HuH-7.5 (cell line): ENCODE measurements at regions not wholly inside any gene's neighbourhood (a gene's known extent, or its start where the extent isn't known, plus 50 kb on each side); places are given as distances from the start of the nearest gene placed in this dataset.

Experiments
- DNase-seq: peaks from one replicate; pipeline ENCODE4 v3.0.0; 2011; ENCODE audit warnings: low spot score

DNA sequence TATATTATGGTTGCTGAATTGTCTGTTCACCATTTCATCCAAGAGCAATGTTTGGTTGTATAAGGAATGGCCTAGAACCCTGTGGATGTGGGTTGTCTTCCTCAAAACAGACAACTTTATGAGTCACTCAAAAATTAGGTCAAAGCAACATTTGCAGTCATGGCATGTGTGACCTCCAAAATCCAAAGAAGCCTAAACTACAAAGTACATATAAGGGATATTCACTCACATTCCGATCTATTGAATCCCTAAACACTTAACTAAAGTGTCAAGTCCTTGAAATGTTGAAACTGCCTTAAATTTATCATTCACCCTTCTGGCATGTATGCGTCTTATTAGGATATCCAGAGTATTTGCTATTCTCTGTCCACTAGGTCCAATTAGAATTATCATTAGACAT is 491.5 kb downstream of the NUF2 start:
- DNase-seq: no peak

DNA sequence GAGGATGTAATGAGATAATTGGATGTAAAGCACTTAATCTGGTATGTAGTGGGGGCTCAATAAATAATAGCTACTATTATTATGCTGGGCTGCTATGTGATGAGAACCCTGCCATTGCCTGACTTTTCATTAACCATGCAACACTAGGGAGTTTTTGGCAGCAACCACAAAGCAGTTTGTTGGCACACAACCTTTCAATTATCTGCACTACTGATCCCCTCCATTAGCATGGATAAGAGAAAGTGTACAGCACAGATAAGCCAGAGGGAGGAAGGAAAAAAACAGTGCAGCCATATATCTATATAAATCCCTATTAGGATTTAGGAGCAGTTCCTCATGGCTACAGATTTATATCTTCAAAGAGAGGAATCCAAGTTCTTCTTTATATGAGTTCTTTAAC is 498.5 kb downstream of the NUF2 start:
- DNase-seq: no peak

DNA sequence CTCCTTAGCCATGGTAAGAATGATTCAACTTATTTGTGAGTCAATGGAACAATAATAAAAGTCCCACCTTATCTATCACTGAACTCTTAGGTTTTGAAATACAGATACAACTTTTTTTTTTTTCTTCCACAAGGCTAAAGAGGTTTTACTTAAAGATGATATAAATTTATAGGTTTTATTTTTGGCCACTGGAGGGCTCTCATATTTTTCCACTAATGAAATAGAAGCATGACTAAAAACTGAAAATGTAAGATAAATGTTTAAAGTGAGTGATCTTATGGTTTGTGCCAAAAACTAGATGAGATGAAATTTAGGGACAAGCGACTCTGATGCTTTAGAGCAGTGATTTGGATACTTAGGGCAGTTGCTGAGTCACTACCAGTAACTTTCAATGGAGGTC is 499.0 kb downstream of the NUF2 start:
- DNase-seq: no peak

DNA sequence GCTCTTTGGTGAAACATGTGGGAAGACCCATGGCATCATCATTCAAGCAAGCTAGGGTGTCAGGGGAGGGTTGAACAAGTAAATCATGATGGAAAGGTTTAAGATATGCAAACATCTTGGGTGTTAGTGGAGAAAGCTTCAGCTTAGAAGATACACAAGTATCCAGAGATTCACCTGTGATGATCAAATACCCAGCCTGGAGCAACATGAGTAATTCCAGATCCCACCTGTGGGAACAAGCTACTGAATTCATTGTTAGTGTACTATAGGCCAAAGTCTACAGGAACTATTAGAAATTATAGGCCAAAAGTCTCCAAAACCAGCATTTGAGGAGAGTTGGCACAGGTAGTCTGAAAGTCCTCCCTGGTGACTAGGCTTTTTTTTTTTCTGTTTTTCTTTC is 499.9 kb downstream of the NUF2 start:
- DNase-seq: no peak

DNA sequence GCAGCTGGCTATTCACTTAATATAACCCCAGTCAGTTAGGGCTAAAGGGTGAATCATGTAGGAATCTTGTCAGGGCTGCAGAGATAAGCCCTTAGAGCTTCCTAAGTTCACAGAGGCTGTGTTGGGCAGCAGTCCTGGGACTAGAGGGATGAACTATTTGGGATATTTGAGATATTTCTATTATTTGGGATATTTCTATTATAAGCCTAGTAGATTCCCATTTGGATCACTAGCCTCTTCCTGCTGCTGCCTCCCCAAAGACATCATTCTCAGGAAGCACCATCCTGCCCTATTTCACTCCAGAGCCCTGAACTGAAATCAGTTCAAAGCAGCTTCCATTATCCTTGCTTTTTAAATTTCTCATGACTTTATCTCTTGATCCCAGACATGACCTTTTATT is 501.3 kb downstream of the NUF2 start:
- no peak for DNase-seq

DNA sequence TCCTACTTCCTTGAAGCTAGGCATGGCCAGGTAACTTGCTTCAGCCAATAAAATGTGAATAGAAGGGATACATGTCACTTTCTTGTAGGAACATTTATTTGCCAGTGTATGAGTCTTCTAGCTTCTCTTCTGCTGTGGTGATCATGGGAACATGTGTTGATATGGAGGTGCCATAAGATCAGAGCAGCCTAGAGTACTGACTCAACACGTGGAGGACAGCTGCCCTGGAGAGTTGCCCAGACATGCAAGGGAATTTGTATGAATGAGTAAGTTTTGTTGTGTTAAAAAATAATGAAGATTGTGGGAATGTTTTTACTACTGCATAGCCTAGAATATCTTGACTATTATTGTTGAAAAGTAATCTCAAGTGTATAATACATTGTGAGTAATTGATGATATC is 502.3 kb downstream of the NUF2 start:
- no peak for DNase-seq

DNA sequence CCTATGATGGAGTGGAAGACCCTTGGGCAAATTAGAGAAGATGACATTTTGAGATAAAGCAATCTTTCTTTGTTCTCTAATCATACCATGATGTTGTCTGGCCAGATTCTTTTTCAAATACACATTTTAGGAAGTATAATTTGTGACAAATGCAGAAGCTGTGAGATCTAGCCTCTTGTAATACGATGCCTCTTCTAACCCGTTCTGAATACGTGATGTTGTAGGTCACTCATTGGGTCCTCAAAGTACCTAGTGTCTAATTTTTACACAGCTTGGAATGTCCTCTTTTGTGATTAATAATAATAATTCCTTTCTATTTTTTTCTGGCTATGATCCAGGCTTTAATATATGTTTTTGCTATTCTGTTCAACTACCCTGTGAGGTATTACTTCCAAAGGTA is 502.7 kb downstream of the NUF2 start:
- DNase-seq: no peak

DNA sequence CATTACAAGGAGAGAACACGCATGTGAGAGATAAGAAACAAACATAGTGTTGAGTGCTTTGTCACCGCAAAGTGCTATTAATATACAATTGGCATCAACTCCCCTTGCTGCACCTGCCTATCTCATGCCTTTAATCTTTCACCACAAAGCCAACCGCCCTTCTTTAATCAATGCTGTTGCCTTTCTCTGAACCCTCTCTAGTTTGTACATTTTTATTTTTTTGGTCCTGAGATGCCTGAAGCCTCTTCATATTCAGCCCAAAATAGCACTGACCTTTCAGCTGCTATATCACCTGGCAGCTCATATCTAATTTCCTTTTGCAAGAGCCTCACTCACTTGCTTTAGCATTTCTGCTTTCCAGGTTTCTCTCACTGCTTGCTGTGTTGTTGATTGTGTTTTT is 504.7 kb downstream of the NUF2 start:
- no peak for DNase-seq

DNA sequence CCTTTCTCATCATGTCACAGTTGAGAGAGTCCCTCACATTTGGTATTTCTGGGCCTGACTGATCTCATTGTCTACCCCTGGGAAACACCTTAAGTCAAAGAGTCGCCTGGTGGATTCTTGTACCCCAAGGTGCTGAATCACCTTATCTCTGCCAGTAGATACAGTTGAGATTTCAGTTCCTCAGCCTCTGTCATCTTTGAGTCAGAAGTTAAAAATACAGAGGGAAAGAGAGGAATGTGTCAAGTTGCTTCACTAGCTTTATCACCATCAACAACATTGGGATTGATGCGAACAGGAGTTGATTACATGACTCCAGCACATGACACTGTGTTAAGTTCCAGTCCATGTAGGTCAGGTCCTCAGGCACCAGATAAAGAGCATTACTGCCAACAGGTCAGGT is 513.0 kb downstream of the NUF2 start:
- DNase-seq: no peak

DNA sequence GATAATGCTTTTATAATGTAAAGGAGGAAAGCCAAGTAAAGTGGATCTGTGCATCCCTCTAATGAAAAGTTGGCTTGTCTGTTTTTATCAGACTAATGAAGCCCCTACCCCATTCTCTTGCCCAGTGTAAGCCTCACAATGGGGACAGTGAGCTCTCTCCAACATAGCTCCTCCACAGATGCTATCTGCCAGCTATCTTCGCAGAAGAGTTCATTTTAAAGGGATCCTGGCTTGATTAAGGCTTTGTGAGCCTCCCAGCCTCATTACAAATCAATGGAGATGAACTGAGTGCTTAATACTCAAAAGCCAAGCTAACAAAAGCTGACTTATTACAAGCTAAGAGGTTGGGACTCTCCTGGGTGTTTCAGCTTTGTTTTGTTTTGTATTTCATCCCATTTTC is 514.7 kb downstream of the NUF2 start:
- DNase-seq: no peak

DNA sequence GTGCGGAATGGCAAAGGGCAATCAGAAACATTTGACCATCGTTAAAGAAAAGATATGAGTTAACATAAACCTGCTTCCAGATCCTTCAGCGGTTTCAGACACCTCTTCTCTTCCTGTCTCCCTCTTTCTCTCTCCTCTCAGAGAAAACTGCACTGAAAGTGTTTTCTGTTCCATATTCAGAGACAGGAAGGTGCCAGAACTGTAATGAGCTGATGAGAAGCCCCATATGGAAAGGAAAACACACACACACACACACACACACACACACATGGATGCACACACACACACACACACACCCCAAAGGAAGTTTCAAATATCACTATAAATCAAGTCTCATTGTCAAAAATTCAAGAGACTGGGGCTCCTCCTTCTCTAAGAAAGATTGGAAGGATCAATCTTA is 515.5 kb downstream of the NUF2 start:
- DNase-seq: no peak

DNA sequence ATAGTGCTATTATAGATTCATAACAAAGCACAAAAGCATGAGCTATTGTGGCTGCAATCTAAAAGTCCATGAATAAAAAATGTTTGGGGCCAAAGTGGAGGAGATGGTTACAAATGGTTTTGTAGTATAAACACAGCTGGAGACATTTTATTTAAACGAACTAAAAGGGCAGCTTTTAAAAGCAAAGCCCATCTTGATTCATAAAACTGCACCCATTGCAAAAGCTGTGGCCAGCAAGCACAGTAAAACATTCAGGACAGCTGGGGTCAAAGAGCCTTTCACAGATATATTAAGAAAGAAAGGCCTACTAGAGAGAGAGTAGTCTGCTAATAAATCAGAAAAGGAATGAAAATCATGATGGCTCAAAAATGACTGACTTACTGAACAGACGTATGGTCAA is 520.8 kb downstream of the NUF2 start:
- no peak for DNase-seq

DNA sequence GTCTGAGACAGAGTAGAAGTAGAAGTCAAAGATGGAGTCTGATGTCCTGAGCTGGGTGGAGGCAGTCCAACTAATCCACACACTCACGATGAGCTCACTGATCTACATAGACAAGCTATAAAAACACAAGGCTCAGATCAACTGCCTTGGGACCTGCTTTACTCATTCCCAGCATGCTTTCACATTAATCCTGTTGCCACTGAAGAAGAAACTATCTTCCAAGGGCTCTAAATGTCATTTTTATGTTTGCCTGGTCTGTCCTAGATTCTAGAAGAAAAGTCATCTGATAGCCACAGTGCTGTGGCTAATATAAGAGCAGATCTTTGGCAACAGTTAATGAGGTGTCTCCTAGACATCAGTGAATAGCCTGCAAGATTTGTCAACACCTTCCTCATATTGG is 522.7 kb downstream of the NUF2 start:
- no peak for DNase-seq

DNA sequence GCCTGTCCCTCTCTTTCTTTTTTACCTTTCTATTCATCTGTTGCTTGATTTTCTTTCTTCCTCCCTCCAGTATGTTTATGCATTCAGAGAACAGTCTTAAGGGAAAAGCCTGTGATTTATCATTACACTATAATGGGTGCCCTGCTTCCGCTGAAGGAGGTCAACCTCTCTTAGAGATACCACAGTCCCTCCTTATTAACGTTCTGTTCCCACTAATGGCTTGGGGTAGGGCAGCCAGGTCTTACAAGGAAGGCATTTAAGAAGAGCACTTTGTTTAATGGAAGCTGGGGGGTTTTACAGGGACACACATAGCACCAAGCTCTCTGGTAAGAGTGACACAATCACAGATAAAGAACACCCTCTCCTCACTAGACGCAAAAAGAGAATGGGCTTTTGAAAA is 523.5 kb downstream of the NUF2 start:
- no peak for DNase-seq

DNA sequence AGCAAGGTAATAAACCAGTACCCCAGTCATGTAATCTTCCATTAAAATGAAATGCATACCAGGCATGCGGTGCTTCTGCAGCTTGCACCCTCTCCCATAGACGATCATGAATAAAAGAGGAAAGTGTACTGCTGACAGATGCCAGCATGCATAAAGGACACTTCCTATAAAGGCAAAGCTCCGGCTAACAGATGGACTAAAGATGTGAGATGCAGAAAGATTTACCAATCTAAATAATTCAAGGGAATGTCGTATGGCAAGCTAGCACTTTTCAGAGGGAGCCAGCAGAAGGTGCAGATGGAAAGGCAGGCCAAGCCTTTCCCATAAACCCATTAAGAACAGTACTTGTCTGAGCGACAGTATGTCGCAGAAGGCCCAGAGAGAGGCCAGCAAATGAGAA is 542.0 kb downstream of the NUF2 start:
- DNase-seq: no peak

DNA sequence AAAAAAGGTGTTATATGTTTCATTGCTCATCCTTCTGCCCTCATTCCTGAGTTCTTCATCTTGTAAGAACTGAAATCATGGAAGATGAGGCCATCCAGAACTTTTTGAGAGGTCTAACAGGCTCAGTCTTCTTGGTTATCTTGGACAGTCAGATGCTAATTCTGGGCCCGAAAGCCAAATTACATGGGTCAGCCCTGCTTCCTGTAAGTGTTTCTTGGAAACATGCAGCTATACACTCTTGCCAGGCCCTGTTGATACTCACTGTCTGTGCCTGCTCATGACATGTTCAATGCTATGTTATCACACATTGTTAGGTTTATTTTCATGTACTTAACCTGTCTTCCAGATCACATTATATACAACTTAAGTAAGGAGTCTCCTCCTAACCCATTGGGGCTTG is 542.5 kb downstream of the NUF2 start:
- no peak for DNase-seq

DNA sequence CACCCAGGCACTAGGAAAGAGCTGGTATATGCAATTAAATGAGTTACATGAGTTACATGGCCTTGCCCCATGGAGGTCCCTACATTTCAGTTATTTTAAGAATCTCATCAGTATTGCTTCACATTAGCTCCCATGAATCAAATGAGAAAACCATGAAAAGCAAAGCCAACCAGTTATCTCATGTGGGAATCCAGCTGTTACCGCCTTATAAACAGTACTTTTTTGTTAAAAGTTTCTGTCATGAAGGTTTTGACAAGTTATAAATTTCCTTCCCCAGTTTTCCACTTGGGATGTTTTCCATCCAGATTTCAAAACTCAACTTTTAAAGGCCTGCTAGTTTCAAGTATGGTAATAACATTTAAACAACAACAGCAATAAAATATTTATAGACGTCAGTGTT is 544.8 kb downstream of the NUF2 start:
- no peak for DNase-seq

DNA sequence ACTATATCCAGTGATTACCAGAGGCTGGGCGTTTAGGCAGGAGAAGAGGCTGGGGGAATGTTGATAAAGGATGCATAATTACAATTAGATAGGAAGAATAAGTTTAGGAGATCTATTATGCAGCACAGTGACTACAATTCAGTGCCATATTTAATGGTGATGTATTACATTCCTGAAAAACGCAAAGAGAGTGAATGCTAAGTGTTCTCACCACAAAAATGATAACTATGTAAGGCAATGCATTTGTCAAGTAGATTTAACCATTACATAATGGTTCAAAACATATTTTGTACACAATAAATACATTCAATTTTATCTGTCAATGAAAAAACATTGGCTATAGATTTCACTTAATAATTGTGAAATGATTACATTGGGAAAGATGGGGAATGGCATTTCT is 548.9 kb downstream of the NUF2 start:
- DNase-seq: no peak

DNA sequence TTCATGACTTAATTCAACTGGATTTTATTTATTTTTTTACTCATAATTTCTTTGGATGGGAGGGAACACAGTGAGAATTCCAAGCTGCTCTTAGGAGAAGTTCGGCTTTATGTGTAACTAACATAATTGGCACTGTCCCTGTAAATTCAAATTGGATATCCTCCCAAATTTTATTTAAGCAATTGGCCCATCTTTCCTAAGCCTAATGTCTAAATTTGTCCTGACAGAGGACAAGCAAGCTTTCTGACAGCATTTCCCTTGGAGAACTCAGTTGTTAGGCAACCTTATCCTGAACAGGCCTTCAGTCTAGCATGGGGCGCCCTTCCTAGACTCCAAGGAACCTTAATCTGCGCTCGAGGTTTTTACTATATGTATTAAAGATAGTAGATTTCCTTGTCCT is 550.3 kb downstream of the NUF2 start:
- DNase-seq: no peak

DNA sequence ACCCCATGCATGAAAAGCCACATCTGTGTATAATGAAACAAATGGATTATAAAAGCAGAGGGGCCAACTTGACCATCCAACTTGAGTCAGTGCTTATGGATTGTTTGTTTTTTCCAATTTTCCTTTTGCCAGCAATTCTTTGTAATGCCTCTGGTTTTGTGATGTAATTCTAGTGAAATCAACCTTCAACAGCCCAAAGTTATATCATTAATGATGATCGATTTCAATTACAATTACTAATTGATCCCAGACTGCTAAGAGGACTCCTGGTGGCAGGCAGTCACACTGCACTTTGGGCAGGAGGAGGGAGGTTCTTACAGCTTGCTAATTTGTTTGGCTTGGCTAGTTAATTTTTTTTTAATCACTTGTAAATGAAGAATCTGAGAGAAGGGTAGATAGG is 552.3 kb downstream of the NUF2 start:
- no peak for DNase-seq

DNA sequence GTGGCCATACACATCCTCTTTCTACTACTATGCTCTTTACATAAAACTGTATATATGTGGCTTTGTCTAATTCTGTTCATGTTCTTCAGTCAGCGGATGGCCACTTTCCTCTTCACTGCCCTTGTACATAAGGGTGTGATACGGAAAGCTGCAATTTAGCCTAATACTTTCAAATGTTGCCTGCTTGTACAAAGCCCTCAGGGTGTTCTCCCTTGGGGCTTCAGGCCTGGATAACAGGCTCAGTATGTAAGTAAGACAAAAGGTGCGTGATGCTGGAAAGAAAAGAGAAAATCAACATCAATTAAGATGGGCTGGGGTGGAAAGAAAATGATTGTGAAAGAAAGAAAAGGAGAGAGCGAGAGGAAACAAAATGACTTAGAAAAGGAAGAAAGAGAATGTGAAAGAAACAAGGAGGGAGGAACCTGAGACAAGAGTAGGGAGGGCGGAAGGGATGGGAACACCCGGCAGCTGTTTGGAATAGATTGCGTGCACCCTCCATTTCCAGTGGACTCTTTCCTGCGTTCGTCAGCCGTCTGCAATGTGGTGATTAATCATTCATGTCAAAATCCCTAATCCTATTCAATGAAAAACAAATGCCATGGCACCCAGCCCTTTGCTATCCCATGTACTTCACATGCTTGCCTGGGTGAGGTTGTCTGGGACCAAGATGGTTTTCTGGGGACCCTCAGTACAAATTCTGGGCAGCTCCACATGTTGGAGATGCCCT is 553.6 kb downstream of the NUF2 start:
- no peak for DNase-seq

DNA sequence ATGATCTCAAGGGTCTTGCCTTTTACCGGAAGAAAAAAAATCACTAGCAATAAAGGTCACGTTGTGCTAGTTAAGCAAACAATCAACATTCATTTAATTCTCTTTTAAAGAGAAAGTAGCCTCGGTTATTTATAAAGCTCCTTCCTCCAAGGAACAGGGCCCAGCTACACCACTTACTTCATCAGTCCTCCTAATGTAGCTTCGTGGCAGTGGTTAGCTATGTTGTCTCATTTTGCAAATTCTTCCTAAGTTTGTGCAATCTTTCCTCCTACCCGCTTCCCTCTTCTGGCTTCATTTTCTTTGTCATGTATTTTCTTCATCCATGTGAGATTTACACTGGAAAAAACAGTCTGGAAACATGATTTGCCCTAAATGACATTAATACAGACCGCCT is 554.2 kb downstream of the NUF2 start:
- no peak for DNase-seq

DNA sequence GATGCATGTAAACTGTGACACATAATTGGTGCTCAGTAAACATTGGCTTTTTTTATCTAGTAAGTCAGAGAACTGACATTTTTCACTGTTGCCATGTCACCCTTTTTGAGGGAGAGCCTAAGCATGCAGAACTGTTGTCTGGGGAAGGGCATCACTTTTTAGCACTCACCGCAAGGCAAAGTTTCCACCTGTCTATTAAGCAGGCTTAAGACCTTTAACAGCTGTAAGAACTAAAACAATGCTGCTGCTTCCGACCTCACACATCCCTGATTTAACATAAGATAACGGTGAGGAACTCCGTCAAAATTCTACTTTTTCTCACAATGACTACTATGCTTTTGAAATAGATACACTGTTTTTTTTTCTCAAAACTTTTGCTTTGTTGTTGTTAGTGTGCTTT is 554.8 kb downstream of the NUF2 start:
- no peak for DNase-seq

DNA sequence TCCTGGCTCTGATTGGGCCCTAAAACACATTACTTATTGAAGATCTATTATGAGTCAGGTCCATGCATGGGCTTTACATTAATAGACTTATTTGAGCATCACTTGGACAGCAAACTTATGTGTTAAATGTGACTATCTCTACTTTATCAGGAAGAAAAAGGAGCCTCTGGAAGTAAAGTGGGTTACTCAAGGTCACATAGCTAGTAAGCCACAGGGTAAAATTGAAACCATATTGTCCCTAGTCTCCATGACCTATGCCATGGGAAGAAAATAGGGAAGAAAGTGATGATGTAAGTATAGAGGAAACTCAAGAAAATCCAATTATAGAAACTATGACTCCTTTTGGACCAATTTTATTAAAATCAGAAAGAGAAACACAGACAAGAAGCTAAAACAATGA is 555.3 kb downstream of the NUF2 start:
- no peak for DNase-seq

DNA sequence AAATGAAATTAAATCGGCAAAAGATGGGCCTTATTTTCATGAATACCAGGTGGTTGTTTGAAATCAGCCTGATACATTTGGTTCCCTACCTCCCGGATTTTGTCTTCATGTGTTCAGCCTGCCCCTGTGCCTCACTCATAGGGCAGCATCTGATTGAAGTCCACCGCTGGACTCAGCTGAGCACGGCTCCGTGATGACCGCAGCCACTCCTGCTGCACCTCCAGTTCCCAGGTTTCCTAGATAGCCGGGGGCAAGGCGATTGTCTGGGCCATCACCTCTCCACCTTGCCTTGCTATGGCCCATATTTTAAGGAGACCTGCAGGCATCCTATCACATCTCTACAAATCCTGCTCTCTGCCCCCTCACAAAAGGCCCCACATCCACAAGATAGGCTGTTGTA is 563.8 kb downstream of the NUF2 start:
- DNase-seq: no peak
